ENCODE measurements at regions not wholly inside any gene's neighbourhood (a gene's known extent, or its start where the extent isn't known, plus 50 kb on each side); places are given as distances from the start of the nearest gene placed in this dataset.

DNA sequence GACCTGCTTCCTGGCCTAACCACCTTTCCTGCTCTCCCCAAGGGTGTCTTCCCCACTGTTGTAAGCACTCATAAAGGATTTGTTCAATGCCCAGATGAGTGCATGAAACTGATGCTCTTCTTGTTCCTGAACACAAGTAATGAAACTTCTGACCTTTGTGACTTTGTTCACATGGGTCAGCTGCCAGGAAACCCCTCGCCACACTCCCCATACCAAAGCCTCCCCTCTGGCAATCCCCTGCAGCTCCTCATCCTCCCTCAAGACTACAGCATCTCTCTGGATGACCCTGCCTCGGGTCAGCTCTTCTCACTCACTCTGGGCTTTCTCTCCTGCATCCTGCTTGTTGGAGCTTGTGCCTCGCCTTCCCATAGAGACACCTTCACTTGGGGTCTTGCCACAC lies 72.2 kb upstream of the SPTLC1 start:
- TF ChIP-seq EZH2phosphoT487 (IDR thresholded peaks at IDR 0.05; ENCODE audit: low read depth): no peak
- TF ChIP-seq, protein P1, sequence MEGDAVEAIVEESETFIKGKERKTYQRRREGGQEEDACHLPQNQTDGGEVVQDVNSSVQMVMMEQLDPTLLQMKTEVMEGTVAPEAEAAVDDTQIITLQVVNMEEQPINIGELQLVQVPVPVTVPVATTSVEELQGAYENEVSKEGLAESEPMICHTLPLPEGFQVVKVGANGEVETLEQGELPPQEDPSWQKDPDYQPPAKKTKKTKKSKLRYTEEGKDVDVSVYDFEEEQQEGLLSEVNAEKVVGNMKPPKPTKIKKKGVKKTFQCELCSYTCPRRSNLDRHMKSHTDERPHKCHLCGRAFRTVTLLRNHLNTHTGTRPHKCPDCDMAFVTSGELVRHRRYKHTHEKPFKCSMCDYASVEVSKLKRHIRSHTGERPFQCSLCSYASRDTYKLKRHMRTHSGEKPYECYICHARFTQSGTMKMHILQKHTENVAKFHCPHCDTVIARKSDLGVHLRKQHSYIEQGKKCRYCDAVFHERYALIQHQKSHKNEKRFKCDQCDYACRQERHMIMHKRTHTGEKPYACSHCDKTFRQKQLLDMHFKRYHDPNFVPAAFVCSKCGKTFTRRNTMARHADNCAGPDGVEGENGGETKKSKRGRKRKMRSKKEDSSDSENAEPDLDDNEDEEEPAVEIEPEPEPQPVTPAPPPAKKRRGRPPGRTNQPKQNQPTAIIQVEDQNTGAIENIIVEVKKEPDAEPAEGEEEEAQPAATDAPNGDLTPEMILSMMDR (IDR thresholded peaks at IDR 0.05; ENCODE audit: low read depth, low read length): no peak

Measured in OCI-LY3 (cell line).